Uterus (tissue), 3 donors: ENCODE measurements at regions not wholly inside any gene's neighbourhood (a gene's known extent, or its start where the extent isn't known, plus 50 kb on each side); places are given as distances from the start of the nearest gene placed in this dataset.

Experiments used
- DNase-seq, 2 donors: peaks; one replicate each; pipeline ENCODE4 v3.0.0-alpha.2; 2019 to 2020
- H3K27ac ChIP-seq, 2 donors: fragments of 200-600 bp; sonication (generic); 1 replicate in 1 of 2; 2 replicates in 1 of 2; pipeline ENCODE4 v1.5.1; 2016 to 2018
- H3K27me3 ChIP-seq, 2 donors: fragments of 200-600 bp; sonication (generic); one replicate each; pipeline ENCODE4 v1.5.1; 2018 to 2019; ENCODE audit warnings: control low read depth in 1 of 2
- H3K36me3 ChIP-seq, 2 donors: fragments of 200-600 bp; sonication (generic); one replicate each; pipeline ENCODE4 v1.5.1; 2019; ENCODE audit warnings: control low read depth in 1 of 2
- H3K4me1 ChIP-seq, 2 donors: fragments of 200-600 bp; sonication (generic); one replicate each; pipeline ENCODE4 v1.5.1; 2018 to 2019; ENCODE audit warnings: control low read depth in 1 of 2
- H3K4me3 ChIP-seq, 2 donors: fragments of 200-600 bp; sonication (generic); 1 replicate in 1 of 2; 2 replicates in 1 of 2; pipeline ENCODE4 v1.5.1; 2018 to 2019; ENCODE audit warnings: mild to moderate bottlenecking in 1 of 2
- H3K9me3 ChIP-seq, 2 donors: fragments of 200-600 bp; sonication (generic); one replicate each; pipeline ENCODE4 v1.5.1; 2019; ENCODE audit warnings: control low read depth in 1 of 2
- POLR2A ChIP-seq, 2 donors: fragments of 450-650 bp; IDR thresholded peaks; one replicate each; pipeline ENCODE4 v1.6.1; 2016; ENCODE audit warnings: antibody characterized with exemption in 2 of 2, mild to moderate bottlenecking in 1 of 2, moderate library complexity in 1 of 2
- intact Hi-C: fragments of 100-400 bp; cut with DNase I; formaldehyde crosslinking; loops from one replicate; pipeline ENCODE4 v1.15.1; 2023; ENCODE audit warnings: low total_unique reads
- TF ChIP-seq, protein P1 (sequence below), 4 experiments: fragments of 200-600 bp in 2 of 4; fragments of 450-650 bp in 2 of 4; sonication (generic) in 2 of 4; IDR thresholded peaks; one replicate each; pipeline ENCODE4 v1.5.1; 2016 to 2019; ENCODE audit warnings: antibody characterized with exemption in 4 of 4, mild to moderate bottlenecking in 2 of 4, moderate library complexity in 1 of 4
- donor health status: DM: yes; HTN: yes; CAD: no.

- H3K9me3 ChIP-seq = no peaks in the 10 kb centered on the region
- intact Hi-C loops = no loop called here
- H3K4me1 ChIP-seq = no peaks in the 10 kb centered on the region
- H3K4me3 ChIP-seq = no peak overlapping the region
- H3K27me3 ChIP-seq = no peaks in the 10 kb centered on the region
- no peak for TF ChIP-seq POLR2A (IDR thresholded peaks at IDR 0.05)
- TF ChIP-seq, protein P1, sequence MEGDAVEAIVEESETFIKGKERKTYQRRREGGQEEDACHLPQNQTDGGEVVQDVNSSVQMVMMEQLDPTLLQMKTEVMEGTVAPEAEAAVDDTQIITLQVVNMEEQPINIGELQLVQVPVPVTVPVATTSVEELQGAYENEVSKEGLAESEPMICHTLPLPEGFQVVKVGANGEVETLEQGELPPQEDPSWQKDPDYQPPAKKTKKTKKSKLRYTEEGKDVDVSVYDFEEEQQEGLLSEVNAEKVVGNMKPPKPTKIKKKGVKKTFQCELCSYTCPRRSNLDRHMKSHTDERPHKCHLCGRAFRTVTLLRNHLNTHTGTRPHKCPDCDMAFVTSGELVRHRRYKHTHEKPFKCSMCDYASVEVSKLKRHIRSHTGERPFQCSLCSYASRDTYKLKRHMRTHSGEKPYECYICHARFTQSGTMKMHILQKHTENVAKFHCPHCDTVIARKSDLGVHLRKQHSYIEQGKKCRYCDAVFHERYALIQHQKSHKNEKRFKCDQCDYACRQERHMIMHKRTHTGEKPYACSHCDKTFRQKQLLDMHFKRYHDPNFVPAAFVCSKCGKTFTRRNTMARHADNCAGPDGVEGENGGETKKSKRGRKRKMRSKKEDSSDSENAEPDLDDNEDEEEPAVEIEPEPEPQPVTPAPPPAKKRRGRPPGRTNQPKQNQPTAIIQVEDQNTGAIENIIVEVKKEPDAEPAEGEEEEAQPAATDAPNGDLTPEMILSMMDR (IDR thresholded peaks at IDR 0.05) = no peak
- H3K27ac ChIP-seq = no peak overlapping the region
- no peak for DNase-seq
- no peaks in the 10 kb centered on the region for H3K36me3 ChIP-seq
Observed at GRCh38 chr12:107461222-107461975, 224.2 kb upstream of the PWP1 start.

- no peaks in the 10 kb centered on the region for H3K36me3 ChIP-seq
- intact Hi-C loops = no loop called here
- no peak for DNase-seq
- TF ChIP-seq, protein P1 (IDR thresholded peaks at IDR 0.05) = no peak
- no peak for TF ChIP-seq POLR2A (IDR thresholded peaks at IDR 0.05)
- H3K27ac ChIP-seq = no peak overlapping the region
- no peaks in the 10 kb centered on the region for H3K9me3 ChIP-seq
- H3K4me1 ChIP-seq = no peaks in the 10 kb centered on the region
- no peaks in the 10 kb centered on the region for H3K27me3 ChIP-seq
- H3K4me3 ChIP-seq = no peak overlapping the region
Observed at GRCh38 chr12:107462428-107463332, 222.9 kb upstream of the PWP1 start.

GRCh38 chr12:107464644-107465043 lies 221.0 kb upstream of the PWP1 start:
- H3K4me1 ChIP-seq = no peaks in the 10 kb centered on the region
- no peak overlapping the region for H3K27ac ChIP-seq
- no peaks in the 10 kb centered on the region for H3K27me3 ChIP-seq
- TF ChIP-seq, protein P1 (IDR thresholded peaks at IDR 0.05) = no peak
- TF ChIP-seq POLR2A (IDR thresholded peaks at IDR 0.05) = no peak
- H3K36me3 ChIP-seq = no peaks in the 10 kb centered on the region
- intact Hi-C loops = no loop called here
- no peak for DNase-seq
- H3K9me3 ChIP-seq = no peaks in the 10 kb centered on the region
- no peak overlapping the region for H3K4me3 ChIP-seq

- H3K4me3 ChIP-seq = no peak overlapping the region
- intact Hi-C loops = no loop called here
- H3K36me3 ChIP-seq = no peaks in the 10 kb centered on the region
- H3K4me1 ChIP-seq = no peaks in the 10 kb centered on the region
- H3K27ac ChIP-seq = no peak overlapping the region
- H3K9me3 ChIP-seq = no peaks in the 10 kb centered on the region
- no peaks in the 10 kb centered on the region for H3K27me3 ChIP-seq
- DNase-seq = no peak
- TF ChIP-seq POLR2A (IDR thresholded peaks at IDR 0.05) = no peak
- TF ChIP-seq, protein P1 (IDR thresholded peaks at IDR 0.05) = no peak
Observed at GRCh38 chr12:107465625-107466024, 220.0 kb upstream of the PWP1 start.

DNA sequence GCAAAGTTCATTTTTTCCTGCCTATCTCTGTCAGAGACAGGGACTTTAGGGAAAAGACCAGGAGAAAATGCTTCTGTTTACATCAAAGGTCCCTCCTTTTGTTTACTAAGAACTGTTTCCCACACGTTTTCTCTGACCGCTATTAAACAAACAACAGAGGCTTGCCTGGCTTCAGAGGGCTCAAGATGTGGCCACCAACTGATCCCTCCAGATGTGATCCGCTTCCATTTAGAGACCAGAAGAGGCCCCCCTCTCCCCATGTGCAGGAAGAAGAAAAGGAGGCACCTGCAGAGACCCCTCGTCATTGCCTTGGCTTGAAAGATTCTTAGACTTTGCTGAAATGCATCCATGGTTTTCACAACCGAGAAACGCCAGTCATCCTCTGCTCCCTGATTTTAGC lies 217.9 kb upstream of the PWP1 start:
- no peaks in the 10 kb centered on the region for H3K36me3 ChIP-seq
- no peak for TF ChIP-seq POLR2A (IDR thresholded peaks at IDR 0.05)
- TF ChIP-seq, protein P1 (IDR thresholded peaks at IDR 0.05) = no peak
- intact Hi-C loops = no loop called here
- H3K9me3 ChIP-seq = no peaks in the 10 kb centered on the region
- no peak overlapping the region for H3K27ac ChIP-seq
- H3K4me3 ChIP-seq = no peak overlapping the region
- no peaks in the 10 kb centered on the region for H3K27me3 ChIP-seq
- H3K4me1 ChIP-seq = no peaks in the 10 kb centered on the region
- DNase-seq = no peak
